OCI-LY1 (cell line): ENCODE measurements at regions not wholly inside any gene's neighbourhood (a gene's known extent, or its start where the extent isn't known, plus 50 kb on each side); places are given as distances from the start of the nearest gene placed in this dataset.

Source experiments
- CTCF ChIP-seq: fragments of 200-600 bp; sonication (generic), shearing (Covaris generic); IDR thresholded peaks from 2 replicates; pipeline ENCODE4 v1.5.1; 2017; ENCODE audit warnings: mild to moderate bottlenecking, antibody characterized with exemption, low read length, moderate library complexity, mixed read lengths
- EZH2 ChIP-seq: fragments of 200-600 bp; sonication (generic), shearing (Covaris generic); IDR thresholded peaks from 2 replicates; pipeline ENCODE4 v1.8.0; 2017; ENCODE audit warnings: borderline replicate concordance, mixed run types, mild to moderate bottlenecking, antibody characterized with exemption, low read length, moderate library complexity, mixed read lengths

DNA sequence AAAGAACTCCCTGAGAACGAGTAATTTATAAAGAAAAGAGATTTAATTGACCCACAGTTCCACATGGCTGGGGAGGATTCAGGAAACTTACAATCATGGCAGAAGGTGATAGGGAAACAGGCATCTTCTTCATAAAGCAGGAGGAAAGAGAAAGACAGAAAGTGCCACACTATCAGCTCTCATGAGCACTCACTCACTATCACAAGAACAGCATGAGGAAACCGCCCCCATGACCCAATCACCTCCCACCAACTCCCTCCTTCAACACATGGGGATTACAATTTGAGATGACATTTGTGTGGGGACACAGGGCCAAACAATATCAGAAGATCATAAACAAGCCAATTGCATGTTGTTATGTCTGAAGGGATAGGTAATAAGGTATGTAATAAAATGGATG is 935.9 kb upstream of the COX7C start:
- TF ChIP-seq CTCF (no peak), EZH2 (no peak)
